ENCODE measurements at regions not wholly inside any gene's neighbourhood (a gene's known extent, or its start where the extent isn't known, plus 50 kb on each side); places are given as distances from the start of the nearest gene placed in this dataset.
"Not testable (repeated sequence)": the region's sequence is repeated elsewhere in the genome, so short reads cannot be mapped to it uniquely, and the experiment has no call there.

- not testable (repeated sequence) for DNase-seq (ENCODE audit: low spot score)
These were observed 61.7 kb downstream of the RHOU start for GRCh38 chr1:228796945-228797344.

DNA sequence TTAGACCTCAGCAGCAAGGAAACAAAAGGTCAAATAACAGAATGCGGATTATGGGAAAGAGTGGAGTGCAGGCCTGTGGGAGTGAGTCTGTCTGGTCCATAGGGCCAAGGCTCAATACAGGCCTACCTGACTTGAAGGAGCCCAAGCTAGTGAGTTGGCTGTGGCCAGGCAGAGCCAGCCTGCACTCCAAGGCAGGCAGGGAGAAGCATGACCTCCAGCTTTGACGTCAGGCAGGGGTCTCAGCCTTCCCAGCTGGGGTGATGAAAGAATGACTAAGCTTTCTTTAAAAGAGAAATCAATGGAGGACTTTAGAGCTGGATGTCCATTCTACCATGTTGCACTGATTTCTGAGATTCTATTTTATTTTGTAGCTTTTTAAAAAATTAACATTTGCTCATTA, 62.8 kb downstream of the RHOU start:
- no peak for DNase-seq (ENCODE audit: low spot score)

- DNase-seq (ENCODE audit: low spot score) = no peak
These were observed 63.3 kb downstream of the RHOU start for GRCh38 chr1:228798548-228798947.

DNA sequence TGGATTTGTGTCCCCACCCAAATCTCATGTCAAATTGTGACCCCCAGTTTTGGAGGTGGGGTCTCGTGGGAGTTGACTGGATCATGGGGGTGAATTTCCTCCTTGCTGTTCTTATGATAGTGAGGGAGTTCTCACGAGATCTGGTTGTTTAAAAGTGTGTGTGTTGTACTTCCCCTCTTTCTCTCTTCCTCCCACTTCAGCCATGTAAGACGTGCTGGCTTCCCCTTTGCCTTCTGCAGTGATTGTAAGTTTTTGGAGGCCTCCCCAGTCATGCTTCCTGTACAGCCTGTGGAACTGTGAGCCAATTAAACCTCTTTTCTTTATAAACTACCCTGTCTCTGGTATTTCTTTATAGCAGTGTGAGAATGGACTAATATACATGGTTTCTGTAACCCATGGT, 64.6 kb downstream of the RHOU start:
- DNase-seq (ENCODE audit: low spot score) = no peak

GRCh38 chr1:228801068-228801467, 65.8 kb downstream of the RHOU start:
- DNase-seq (ENCODE audit: low spot score) = no peak

DNA sequence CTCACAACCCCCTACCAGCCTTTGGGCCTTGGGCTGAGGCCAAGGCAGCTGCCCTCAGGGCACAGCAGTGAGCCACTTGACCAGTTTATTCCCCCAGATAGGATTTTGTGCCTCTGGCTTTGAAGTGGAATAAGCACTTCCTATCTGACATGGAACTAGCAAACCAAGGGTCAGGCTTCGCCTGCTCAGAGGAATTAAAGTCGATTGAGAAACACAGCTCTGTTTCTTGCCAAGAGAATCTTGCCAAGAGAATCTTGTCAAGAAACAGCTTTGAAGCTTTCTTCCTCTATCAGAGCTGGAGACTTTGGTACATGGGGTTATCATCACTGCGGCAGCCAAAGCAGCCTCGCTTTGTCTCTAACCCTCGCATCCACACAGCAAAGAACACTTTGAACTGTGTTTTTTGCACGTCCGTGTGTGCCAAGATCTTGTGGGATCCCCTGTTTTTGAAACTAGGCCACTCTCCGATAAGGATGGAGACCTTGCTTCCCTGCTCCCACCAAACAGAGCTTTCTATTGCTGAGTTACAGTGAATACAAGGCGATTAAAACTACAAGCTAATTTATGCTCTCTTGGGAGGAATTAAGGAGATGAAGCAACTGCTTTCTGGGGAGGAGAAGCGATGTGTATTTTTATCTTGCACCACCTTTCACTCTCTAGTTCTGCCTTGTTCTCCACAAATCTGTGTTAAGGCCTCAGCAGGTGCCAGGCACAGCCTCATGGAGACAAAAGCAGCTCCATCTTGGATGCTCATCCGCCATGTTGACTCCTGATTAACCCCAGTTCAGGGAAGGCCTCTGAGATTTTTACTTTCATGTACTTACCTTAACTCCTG, 67.3 kb downstream of the RHOU start:
- no peak for DNase-seq (ENCODE audit: low spot score)

GRCh38 chr1:228803421-228803820, 68.1 kb downstream of the RHOU start:
- DNase-seq (ENCODE audit: low spot score) = no peak

DNA sequence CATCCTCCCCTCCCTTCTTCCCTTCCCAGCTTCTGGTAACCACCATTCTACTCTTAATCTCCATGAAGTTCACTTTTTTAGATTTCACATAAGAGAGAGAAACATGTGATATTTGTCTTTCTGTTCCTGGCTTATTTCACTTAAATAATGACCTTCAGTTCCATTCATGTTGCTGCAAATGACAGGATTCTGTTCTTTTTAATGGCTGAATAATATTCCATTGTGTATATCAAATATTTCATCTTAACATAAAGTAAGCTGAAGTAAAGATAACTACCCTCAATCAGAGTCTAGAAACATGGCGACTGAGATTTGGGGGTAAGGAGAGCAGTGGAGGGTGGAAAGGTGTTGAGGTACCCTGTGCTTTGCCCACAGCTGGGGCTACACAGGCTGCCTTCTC, 68.9 kb downstream of the RHOU start:
- no peak for DNase-seq (ENCODE audit: low spot score)

GRCh38 chr1:228804640-228805413, 69.5 kb downstream of the RHOU start:
- no peak for DNase-seq (ENCODE audit: low spot score)

DNA sequence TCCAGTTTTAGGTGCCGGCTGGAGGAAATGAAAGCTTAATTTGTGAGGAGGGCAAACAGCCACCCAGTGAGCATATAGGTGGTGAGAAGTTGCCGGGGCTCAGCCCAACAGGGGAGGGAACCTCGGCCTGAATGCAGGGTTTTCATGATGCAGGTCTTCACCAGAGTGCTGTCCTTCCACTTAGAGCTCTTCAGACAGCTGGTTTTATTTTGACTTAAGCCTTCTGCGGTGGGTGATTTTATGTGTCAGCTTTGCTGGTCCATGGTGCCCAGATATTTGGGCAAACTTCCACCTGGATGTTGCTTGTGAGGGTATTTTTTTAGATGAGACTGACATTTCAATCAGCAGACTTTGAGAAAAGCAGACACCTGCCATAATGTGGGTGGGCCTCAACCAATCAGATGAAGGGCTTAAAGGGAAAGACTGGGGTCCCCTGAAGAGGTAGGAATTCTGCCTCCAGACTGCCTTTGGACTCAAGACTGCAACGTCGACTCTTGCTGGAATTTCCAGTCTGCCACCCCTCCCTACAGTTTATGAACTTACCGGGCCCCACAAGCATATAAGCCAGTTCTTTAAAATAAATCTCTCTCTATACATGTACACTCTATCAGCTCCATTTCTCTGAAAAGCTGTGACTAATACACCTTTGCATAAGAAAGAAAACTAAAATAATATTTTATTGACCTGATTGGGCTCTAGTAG, 72.8 kb downstream of the RHOU start:
- no peak for DNase-seq (ENCODE audit: low spot score)

- no peak for DNase-seq (ENCODE audit: low spot score)
These were observed 74.5 kb downstream of the RHOU start for GRCh38 chr1:228809621-228810394.

DNA sequence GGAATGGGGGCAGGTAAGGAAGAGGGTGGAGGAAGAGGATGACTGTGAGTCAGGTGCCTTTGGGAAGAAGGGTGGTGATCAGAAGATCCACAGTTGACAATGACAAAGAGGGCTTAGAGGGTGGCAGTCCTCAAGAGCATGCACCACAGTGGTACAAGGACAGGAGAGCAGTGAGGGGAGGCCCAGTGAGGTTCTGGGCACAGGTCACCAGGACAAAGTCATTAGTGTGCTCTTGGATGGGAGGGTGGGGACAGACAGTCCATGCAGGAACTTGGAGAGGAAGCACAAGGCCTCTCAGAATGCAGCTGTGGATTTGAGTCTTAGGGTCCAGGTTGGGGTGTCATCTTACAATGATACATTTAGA, 75.1 kb downstream of the RHOU start:
- no peak for DNase-seq (ENCODE audit: low spot score)

DNA sequence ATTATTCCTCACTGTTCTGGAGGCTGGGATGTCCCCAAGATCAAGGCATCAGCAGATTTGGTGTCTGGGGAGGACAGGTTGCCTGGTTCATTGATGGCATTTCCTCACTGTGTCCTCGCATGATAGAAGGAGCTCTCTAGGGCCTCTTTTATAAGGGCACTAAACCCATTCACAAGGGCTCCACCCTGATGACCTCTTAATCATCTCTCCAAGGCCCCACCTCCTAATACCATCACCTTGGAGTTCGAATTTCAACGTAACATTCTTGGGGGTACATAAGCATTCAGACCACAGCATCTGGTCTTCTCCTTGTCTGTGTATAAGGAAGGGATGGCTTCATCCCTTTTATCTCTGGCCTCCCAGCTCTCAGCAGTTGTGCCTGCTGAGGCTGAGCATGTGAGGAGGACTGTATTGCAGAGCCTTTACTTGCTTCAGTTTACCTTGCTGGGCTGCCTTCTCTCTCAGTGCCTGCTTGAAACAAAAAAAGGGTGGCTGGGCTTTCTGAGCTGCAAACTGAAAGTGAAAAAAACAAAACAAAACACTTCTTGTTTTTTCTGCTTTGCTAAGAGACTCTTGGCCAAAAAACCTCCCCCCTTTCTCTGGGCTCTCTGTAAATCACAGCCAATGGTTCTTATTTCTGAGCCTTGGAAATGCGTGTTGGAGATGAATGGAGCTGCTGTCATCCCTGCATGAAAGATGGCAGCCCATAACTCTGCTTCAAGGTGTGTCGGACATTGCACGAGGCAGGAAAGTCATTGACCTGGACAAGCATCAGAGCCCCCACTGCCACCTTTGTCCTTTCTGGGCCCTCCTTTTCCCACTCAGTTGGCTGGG, 75.8 kb downstream of the RHOU start:
- DNase-seq (ENCODE audit: low spot score) = no peak

DNA sequence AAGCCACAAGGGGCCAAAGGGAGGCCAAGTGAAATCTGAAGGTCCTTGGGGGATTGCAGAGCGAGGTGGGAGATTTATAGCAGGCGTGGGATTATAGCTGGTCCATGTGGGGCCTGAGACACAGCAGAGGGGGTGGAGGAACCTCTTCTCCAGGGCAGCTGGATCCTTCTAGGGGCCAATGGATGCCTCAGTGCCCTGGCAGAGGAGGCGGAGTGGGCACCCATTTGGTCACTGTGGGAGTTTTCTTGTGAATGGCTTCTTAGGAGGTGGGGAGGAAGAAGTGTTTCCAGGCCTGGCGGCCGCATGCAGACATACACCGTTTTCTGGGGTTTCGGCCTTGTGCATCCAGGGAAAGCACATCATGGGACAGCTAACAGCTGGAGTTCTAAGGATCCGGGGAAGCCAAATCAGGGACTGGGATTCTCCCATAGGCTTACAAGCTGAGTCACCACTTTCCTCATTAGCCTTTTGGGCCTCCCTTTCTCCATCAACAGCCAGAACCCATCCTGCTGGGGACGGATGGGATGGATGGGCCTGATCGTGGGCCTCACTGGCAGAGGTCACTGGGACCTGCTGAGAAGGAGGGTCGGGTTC, 76.5 kb downstream of the RHOU start:
- DNase-seq (ENCODE audit: low spot score) = no peak

- DNase-seq (ENCODE audit: low spot score) = no peak
These were observed 77.7 kb downstream of the RHOU start for GRCh38 chr1:228812961-228813360.

GRCh38 chr1:228814176-228814575, 78.9 kb downstream of the RHOU start:
- DNase-seq (ENCODE audit: low spot score) = no peak

GRCh38 chr1:228818296-228818695, 83.0 kb downstream of the RHOU start:
- no peak for DNase-seq (ENCODE audit: low spot score)

GRCh38 chr1:228818928-228819630, 83.8 kb downstream of the RHOU start:
- no peak for DNase-seq (ENCODE audit: low spot score)

GRCh38 chr1:228821252-228821651, 86.0 kb downstream of the RHOU start:
- no peak for DNase-seq (ENCODE audit: low spot score)

- no peak for DNase-seq (ENCODE audit: low spot score)
These were observed 87.9 kb downstream of the RHOU start for GRCh38 chr1:228823200-228823599.
